ENCODE measurements at regions not wholly inside any gene's neighbourhood (a gene's known extent, or its start where the extent isn't known, plus 50 kb on each side); places are given as distances from the start of the nearest gene placed in this dataset.

DNA sequence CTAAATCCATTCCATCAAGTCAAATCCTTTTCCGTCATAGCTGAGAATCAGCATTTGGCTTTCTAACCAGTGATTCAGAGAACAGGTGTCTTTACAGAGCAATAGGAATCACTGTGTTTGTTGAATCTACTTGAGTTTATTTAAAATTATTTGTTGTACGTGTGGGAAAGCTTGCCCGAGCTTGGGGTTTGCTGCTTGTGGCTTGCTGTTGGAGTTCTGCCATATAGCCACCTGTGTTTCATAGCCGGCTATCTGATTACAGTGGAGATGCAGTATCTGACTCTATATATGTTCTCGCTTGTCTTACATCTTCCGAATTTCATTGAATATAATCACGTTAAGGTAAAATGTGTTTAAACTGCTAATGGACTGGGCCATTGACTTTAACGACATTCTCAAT, 274.3 kb upstream of the MKI67 start:
- no peak overlapping the region for H3K4me3 Mint-ChIP-seq
- DNase-seq (no peak), ATAC-seq (no peak)
- POLR2A ChIA-PET: no interaction called here
- peaks cover 5 to 18% (median 9%) of the 10 kb centered on the region in 9 donors for H3K9me3 Mint-ChIP-seq
- H3K36me3 Mint-ChIP-seq: peaks cover 0 to 8% (median 0%) of the 10 kb centered on the region in 3 donors
- H3K27ac Mint-ChIP-seq: no peak overlapping the region
- H3K27me3 Mint-ChIP-seq: peaks cover 0 to 19% (median 5%) of the 10 kb centered on the region in 5 donors
- H3K4me1 Mint-ChIP-seq: no peaks in the 10 kb centered on the region

DNA sequence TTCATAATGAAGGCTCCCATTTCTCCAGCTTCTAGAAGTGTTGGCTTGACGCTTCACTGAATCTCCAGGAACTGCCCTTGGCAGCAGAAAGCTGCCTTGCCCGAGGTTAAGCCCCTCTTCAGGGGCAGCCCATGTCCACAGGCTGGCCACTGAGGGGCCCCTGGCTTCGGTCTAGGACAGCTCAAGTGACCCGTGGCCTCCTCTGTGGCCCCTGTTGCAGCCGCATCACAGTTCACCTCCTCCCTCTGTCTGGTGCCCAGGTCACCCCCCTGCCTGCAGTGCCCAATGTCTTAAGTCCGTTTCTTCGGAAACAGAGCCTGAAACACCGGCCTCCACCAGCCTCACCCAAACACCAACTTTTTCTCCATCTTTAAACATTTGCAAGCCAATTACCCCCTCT, 279.2 kb upstream of the MKI67 start:
- POLR2A ChIA-PET: no interaction called here

DNA sequence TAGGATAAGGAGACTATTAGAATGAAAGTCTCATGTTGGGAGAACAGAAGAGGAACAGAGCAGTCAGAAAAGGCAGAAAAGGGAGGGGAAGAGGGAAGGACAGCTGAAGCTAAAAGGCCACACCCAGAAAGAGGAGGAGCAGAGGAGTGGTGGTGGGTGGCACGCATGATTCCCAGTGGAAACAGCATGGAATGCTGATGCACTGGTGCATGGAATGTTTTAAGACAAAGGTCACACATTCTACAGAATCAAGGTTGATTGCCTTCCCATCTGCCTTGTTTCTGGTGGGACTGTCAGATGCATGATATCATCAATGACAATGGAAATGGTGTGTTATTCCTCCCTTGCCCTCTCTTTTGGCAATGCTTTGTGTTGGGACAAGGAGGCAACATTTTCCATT, 285.4 kb upstream of the MKI67 start:
- DNase-seq (no peak), ATAC-seq (no peak)
- no peak overlapping the region for H3K4me3 Mint-ChIP-seq
- no peaks in the 10 kb centered on the region for H3K4me1 Mint-ChIP-seq
- POLR2A ChIA-PET: no interaction called here
- H3K9me3 Mint-ChIP-seq: peaks cover 0 to 18% (median 0%) of the 10 kb centered on the region in 9 donors
- peaks cover 0 to 26% (median 6%) of the 10 kb centered on the region in 5 donors for H3K27me3 Mint-ChIP-seq
- peaks cover 0 to 8% (median 0%) of the 10 kb centered on the region in 3 donors for H3K36me3 Mint-ChIP-seq
- H3K27ac Mint-ChIP-seq: no peak overlapping the region

More for the DNA sequence above, 279.2 kb upstream of the MKI67 start:
- no peak overlapping the region for H3K4me3 Mint-ChIP-seq
- peaks cover 5 to 18% (median 9%) of the 10 kb centered on the region in 9 donors for H3K9me3 Mint-ChIP-seq
- no peak for ATAC-seq
- no peaks in the 10 kb centered on the region for H3K4me1 Mint-ChIP-seq
- H3K27me3 Mint-ChIP-seq: peaks cover 0 to 15% (median 0%) of the 10 kb centered on the region in 5 donors
- H3K27ac Mint-ChIP-seq: no peak overlapping the region
- DNase-seq: no peak
- peaks cover 0 to 8% (median 0%) of the 10 kb centered on the region in 3 donors for H3K36me3 Mint-ChIP-seq

DNA sequence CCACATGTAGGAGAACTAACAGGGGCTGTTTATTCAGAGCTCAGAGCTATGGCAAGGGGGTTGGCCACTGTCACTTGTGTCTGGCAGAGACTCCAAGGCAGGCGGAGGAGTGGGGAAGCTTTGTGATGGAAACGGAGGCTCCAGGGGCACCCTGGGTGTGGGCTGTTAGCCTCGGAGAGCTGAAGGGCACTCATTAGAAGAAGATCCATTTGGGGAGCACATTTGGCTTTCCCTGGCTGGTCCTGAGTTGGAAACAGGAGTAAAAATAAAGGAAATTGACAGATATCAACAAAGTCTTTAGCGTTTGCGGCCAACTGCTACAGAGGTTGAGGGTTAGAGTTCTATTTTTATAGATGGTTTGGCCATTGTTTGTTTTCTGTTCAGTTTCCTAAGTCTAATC, 288.3 kb upstream of the MKI67 start:
- ATAC-seq (no peak), DNase-seq (no peak)
- Mint-ChIP-seq H3K27me3 (peaks cover 0 to 40% (median 8%) of the 10 kb centered on the region in 5 donors), H3K9me3 (peaks cover 0 to 18% (median 0%) of the 10 kb centered on the region in 9 donors), H3K36me3 (peaks cover 0 to 8% (median 0%) of the 10 kb centered on the region in 3 donors), H3K4me1 (no peaks in the 10 kb centered on the region), H3K27ac (no peak overlapping the region), H3K4me3 (no peak overlapping the region)
- POLR2A ChIA-PET: no interaction called here

DNA sequence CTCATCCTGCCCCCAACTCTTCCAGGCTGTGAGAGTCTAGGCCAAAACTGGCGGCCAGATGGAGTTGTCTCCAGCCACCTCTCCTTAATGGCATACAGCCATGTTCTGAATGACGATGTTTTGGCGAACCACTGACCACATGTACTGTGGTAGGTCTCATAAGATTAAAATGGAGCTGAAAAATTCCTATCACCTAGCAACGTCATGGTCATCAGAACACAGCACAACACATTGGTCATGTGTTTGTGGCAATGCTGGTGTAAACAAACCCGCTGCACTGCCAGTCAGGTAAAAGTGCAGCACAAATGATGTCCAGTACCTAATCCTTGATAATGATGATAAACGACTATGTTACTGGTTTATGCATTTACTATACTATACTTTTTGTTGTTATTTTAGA, 290.0 kb upstream of the MKI67 start:
- Mint-ChIP-seq H3K36me3 (peaks cover 0 to 8% (median 0%) of the 10 kb centered on the region in 3 donors), H3K4me3 (no peak overlapping the region), H3K4me1 (no peaks in the 10 kb centered on the region), H3K27me3 (peaks cover 2 to 54% (median 9%) of the 10 kb centered on the region in 5 donors), H3K9me3 (peaks cover 0 to 17% (median 0%) of the 10 kb centered on the region in 9 donors), H3K27ac (no peak overlapping the region)
- POLR2A ChIA-PET: no interaction called here
- ATAC-seq: no peak
- no peak for DNase-seq

DNA sequence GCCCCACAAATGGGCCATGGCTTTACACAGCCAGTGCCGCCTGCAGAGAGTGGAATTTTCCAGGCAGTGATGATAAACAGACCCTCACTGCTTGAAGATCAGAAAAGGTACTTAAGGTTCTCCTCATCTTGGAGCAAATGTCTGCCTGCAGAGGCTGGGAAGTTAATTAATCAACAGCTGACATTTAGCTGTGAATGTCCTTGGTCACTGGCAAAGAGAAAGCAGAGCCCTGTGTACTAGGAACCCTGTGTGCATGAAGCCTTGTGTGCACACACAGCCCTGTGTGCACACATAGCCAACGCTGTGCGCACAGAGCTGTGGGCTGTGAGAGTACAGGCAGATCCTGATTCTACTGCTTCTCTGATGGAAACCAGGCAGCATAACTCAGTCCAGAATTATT, 291.6 kb upstream of the MKI67 start:
- Mint-ChIP-seq H3K36me3 (no peaks in the 10 kb centered on the region), H3K27ac (no peak overlapping the region), H3K9me3 (peaks cover 0 to 5% (median 0%) of the 10 kb centered on the region in 9 donors), H3K27me3 (peaks cover 2 to 49% (median 5%) of the 10 kb centered on the region in 5 donors), H3K4me1 (no peaks in the 10 kb centered on the region), H3K4me3 (no peak overlapping the region)
- DNase-seq (no peak), ATAC-seq (no peak)
- POLR2A ChIA-PET: no interaction called here

DNA sequence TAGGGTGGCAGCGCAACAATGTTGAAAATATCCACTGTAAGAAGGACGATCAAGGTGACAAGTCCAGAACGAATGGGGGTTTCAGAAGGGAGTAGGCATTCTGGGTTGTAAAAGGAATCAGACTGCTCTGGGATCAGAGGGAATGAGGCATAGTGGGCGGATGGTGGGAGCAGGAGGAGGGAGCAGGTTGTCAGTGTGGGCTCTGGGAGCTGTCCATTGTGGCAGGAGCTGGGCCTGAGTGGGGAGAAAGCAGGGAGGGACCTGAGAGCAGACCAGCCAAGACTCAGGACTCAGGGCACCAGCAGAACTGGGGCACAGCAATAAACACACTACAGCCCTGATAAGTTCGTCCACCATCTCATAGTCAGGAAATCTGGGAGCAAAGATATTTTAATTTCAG, 292.6 kb upstream of the MKI67 start:
- ATAC-seq: no peak
- Mint-ChIP-seq H3K9me3 (no peaks in the 10 kb centered on the region), H3K27ac (no peak overlapping the region), H3K27me3 (peaks cover 2 to 41% (median 4%) of the 10 kb centered on the region in 5 donors), H3K4me3 (no peak overlapping the region), H3K4me1 (no peaks in the 10 kb centered on the region), H3K36me3 (no peaks in the 10 kb centered on the region)
- POLR2A ChIA-PET: no interaction called here
- no peak for DNase-seq

DNA sequence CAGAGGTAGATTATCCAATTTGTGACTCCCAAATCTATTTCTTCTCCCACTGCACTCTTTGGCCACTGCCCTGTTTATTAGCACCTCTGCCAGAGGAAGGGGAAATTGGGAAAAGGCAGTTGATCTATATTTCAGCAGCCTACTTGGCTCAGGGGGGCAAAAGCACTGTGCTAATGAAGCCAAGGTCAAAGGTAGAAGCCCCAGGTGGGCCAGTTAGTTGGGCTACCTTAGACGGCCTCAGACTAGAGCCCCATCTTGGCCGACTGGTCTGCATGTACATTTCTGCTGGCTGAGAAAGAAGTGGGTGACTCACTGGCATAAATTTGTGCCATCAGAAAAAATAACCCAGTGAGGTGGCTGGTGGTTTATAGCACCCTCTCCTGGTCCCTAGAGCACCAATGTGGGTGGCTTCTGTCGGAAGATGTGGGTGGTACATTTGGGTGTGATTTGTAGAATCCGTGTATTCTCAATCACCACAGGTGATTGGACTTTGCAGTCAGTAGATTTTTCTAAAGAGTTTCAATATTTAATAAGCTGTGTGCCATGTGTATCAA, 293.3 kb upstream of the MKI67 start:
- Mint-ChIP-seq H3K36me3 (no peaks in the 10 kb centered on the region), H3K27me3 (peaks cover 2 to 42% (median 5%) of the 10 kb centered on the region in 5 donors), H3K27ac (no peak overlapping the region), H3K9me3 (no peaks in the 10 kb centered on the region), H3K4me3 (no peak overlapping the region), H3K4me1 (no peaks in the 10 kb centered on the region)
- ATAC-seq (no peak), DNase-seq (no peak)
- POLR2A ChIA-PET: no interaction called here

DNA sequence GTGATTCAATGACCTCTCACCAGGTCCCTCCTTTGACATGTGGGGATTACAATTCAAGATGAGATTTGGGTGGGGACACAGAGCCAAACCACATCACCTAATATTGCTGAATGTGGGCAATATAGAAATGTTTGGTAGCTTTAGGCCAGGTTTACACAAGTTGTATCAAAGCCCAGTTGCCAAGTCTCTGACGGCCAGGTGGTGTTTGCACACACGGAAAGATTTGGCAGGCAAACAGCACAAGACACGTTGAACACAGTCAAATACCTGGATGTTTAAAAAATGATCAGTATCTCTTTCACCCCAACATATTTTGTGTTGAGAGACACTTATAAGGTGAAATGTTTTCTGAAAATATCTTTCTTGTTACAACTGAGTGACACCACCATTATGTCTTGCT, 294.4 kb upstream of the MKI67 start:
- ATAC-seq (no peak), DNase-seq (no peak)
- POLR2A ChIA-PET: no interaction called here
- Mint-ChIP-seq H3K9me3 (no peaks in the 10 kb centered on the region), H3K27ac (no peak overlapping the region), H3K4me1 (no peaks in the 10 kb centered on the region), H3K4me3 (no peak overlapping the region), H3K36me3 (no peaks in the 10 kb centered on the region), H3K27me3 (peaks cover 2 to 53% (median 7%) of the 10 kb centered on the region in 5 donors)

DNA sequence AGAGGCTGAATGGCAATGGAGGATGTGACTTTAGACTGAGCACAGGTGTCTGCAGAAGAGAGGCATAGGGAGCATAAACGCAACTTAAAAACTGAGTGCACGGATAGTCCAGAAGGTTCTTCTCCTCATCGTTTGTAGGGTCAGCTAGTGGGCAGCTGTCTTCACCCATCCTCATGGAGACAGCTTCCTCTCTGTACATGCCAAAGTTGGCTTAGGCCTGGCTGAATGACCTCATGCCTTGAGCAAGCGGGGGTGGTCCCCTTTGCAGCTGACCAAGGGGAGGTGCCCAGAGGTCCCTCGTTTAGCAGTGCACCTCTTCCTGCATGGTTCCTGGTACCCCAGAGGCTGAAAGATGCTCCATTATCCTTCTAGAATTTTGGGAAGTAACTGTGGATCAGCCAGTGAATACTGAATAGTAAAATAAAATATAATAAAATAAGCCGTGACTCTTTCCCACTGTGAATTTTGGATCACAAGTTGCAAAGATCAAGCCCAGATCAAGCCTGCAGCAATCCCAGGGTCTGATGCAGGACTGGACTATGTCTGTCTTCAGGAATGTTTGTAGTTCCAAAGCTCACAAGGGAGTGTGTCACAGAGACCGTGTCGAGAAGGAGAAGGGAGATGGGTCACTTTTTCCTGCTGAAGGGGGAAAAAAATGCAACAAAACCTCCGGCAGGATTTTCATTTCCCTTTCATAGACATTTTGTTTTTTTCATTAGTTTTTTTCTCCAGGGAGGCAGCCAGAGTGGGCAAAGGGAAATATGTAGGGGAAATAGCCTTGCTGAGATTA, 295.3 kb upstream of the MKI67 start:
- Mint-ChIP-seq H3K9me3 (no peaks in the 10 kb centered on the region), H3K27me3 (peaks cover 2 to 53% (median 7%) of the 10 kb centered on the region in 5 donors), H3K27ac (no peak overlapping the region), H3K4me3 (no peak overlapping the region), H3K4me1 (no peaks in the 10 kb centered on the region), H3K36me3 (no peaks in the 10 kb centered on the region)
- ATAC-seq: no peak
- DNase-seq: no peak
- POLR2A ChIA-PET: no interaction called here

DNA sequence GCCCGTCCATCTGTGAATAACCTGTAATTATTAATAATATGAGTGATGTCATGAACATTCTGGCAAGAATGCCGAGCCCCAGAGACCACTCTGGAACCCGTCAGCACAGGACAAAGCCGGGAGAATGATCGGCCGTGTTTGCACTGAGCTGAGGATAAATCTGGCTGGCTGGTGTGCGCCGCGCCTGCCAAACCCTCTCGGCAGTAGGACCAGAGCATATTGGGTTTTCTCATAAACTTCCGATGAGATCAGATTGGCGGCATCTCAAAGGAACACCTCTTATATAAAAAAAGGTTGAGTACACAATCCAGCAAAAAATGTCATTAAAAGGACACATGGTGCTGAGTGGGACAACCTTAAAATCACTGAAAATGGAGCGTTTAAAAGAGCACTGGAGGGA, 296.0 kb upstream of the MKI67 start:
- ATAC-seq: no peak
- no peaks in the 10 kb centered on the region for H3K36me3 Mint-ChIP-seq
- H3K27me3 Mint-ChIP-seq: peaks cover 2 to 58% (median 8%) of the 10 kb centered on the region in 5 donors
- peaks cover 0 to 5% (median 0%) of the 10 kb centered on the region in 9 donors for H3K9me3 Mint-ChIP-seq
- H3K27ac Mint-ChIP-seq: no peak overlapping the region
- no peak overlapping the region for H3K4me3 Mint-ChIP-seq
- no peak for DNase-seq
- POLR2A ChIA-PET: no interaction called here
- no peaks in the 10 kb centered on the region for H3K4me1 Mint-ChIP-seq

DNA sequence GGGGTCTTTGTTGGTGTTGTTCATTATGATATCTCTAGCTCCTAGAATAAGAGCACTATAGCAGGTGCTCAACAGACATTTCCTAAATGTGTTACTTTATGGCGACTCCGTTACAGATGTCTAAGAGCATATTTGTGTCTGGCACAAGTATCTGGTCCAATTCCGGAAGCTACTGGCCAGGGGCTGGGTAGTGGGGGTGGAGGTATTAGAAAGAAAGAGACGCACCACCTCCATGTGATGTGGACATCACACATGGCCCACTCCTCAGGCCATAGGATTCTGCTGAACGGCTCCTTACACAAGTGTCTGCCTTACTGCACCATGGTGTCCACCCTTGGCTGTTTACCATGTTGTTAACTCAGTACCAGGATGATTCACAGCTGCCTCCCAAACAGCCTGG, 296.8 kb upstream of the MKI67 start:
- Mint-ChIP-seq H3K9me3 (peaks cover 0 to 9% (median 0%) of the 10 kb centered on the region in 9 donors), H3K36me3 (no peaks in the 10 kb centered on the region), H3K4me3 (no peak overlapping the region), H3K27me3 (peaks cover 2 to 63% (median 9%) of the 10 kb centered on the region in 5 donors), H3K27ac (no peak overlapping the region), H3K4me1 (no peaks in the 10 kb centered on the region)
- POLR2A ChIA-PET: no interaction called here
- no peak for DNase-seq
- no peak for ATAC-seq

DNA sequence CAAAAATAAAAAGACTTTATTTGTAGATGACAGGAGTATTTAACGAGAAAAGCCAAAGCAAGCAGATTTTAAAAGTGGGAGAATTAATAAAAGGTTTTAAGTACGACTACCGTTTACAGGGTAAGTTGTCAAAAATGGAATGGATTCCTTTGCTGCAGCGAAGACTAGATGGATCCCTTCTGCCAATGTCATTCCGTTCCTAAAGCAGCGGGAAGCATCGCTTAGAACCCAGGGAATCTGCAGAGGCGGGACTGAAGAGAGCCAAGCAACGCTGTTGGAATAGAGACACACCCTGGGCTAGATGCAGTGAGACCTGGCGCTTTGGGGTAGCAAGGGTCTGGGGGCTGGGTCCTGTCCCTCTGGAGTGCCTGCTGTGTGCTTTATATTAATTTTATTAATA, 303.1 kb upstream of the MKI67 start:
- DNase-seq: no peak
- H3K9me3 Mint-ChIP-seq: peaks cover 0 to 9% (median 0%) of the 10 kb centered on the region in 9 donors
- POLR2A ChIA-PET: no interaction called here
- no peak overlapping the region for H3K4me3 Mint-ChIP-seq
- peaks cover under 1 to 29% (median 9%) of the 10 kb centered on the region in 5 donors for H3K27me3 Mint-ChIP-seq
- no peak for ATAC-seq
- H3K36me3 Mint-ChIP-seq: no peaks in the 10 kb centered on the region
- no peak overlapping the region for H3K27ac Mint-ChIP-seq
- H3K4me1 Mint-ChIP-seq: no peaks in the 10 kb centered on the region
